Osteoblast (primary cell): ENCODE measurements at regions not wholly inside any gene's neighbourhood (a gene's known extent, or its start where the extent isn't known, plus 50 kb on each side); places are given as distances from the start of the nearest gene placed in this dataset.
A peak's percentile ranks its signal among the peaks of the same experiment; 100 is the strongest.
"Not testable (repeated sequence)": the region's sequence is repeated elsewhere in the genome, so short reads cannot be mapped to it uniquely, and the experiment has no call there.

Experiments used
- DNase-seq: peaks from one replicate; pipeline ENCODE4 v3.0.0; 2011; ENCODE audit warnings: low spot score, mixed read lengths; ENCODE audit not compliant: insufficient read length; ENCODE audit errors: missing footprints
- H2AFZ ChIP-seq: 2 replicates; pipeline ENCODE4 v1.6.0; 2011; ENCODE audit warnings: mild to moderate bottlenecking, low read length
- H3K27ac ChIP-seq: 2 replicates; pipeline ENCODE4 v1.5.1; 2011; ENCODE audit warnings: mild to moderate bottlenecking, low read depth, low read length, moderate library complexity
- H3K27me3 ChIP-seq: 2 replicates; pipeline ENCODE4 v1.6.0; 2012; ENCODE audit warnings: mild to moderate bottlenecking, control low read depth, inconsistent platforms, low read length, moderate library complexity; ENCODE audit not compliant: insufficient read depth
- H3K36me3 ChIP-seq: 2 replicates; pipeline ENCODE4 v1.5.1; 2011; ENCODE audit warnings: mild to moderate bottlenecking, low read length, control low read depth, moderate library complexity; ENCODE audit not compliant: insufficient read depth
- H3K4me1 ChIP-seq: 2 replicates; pipeline ENCODE4 v1.5.1; 2011; ENCODE audit warnings: mild to moderate bottlenecking, low read length, control low read depth, moderate library complexity; ENCODE audit not compliant: insufficient read depth
- H3K4me2 ChIP-seq: 2 replicates; pipeline ENCODE4 v1.6.0; 2011; ENCODE audit warnings: mild to moderate bottlenecking, low read length; ENCODE audit not compliant: insufficient read depth
- H3K4me3 ChIP-seq: fragments of 200-600 bp; sonication (generic); 3 replicates; pipeline ENCODE4 v1.5.1; 2012; ENCODE audit warnings: mild to moderate bottlenecking, low read length, inconsistent platforms; ENCODE audit not compliant: insufficient read depth
- H3K79me2 ChIP-seq: 2 replicates; pipeline ENCODE4 v1.6.0; 2012; ENCODE audit warnings: mild to moderate bottlenecking, low read length, control low read depth, inconsistent platforms; ENCODE audit not compliant: insufficient read depth
- H3K9me3 ChIP-seq: 2 replicates; pipeline ENCODE4 v1.5.1; 2011; ENCODE audit warnings: low read depth, low read length, control low read depth
- H4K20me1 ChIP-seq: 2 replicates; pipeline ENCODE4 v1.6.0; 2012; ENCODE audit warnings: mild to moderate bottlenecking, low read length, control low read depth; ENCODE audit not compliant: insufficient read depth
- CTCF ChIP-seq: IDR thresholded peaks from 2 replicates; pipeline ENCODE4 v1.5.1; 2011; ENCODE audit warnings: mild to moderate bottlenecking, low read depth, low read length, moderate library complexity; ENCODE audit errors: extremely low read depth

- no peak for TF ChIP-seq CTCF
- no peaks in the 10 kb centered on the region for H3K36me3 ChIP-seq
- no peak for DNase-seq
Measured at GRCh38 chr6:30813631-30814145, 69.3 kb upstream of the IER3 start.

DNA sequence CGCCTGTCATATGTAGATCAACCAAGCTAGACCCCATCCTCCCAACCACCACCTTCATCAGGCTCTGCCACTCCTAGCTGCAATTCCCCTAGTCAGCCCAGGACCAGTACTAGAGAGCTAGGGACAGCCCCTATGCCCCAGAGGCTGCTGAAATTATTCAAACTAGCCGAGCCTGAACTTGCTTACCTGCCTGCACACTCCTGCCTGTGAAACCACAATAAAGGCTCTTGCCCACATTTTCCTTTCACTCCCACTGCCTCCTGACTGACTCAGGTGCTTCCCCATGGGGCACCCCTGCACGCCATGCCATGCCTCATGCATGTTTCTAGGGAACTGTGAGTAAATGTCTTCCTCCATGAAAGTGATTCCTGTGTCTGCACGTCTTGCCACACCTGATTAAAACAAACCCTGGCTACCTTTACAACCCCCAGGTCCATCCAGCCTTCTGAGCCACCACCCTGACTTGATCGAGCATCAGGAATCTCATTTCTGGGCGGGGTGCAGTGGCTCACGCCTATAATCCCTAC is 66.5 kb upstream of the IER3 start:
- H3K4me3 ChIP-seq: no peak overlapping the region
- no peak for TF ChIP-seq CTCF
- no peak for DNase-seq
- H3K27me3 ChIP-seq: no peaks in the 10 kb centered on the region
- H2AFZ ChIP-seq: no peak overlapping the region
- no peaks in the 10 kb centered on the region for H4K20me1 ChIP-seq
- H3K4me2 ChIP-seq: no peak overlapping the region
- no peak overlapping the region for H3K27ac ChIP-seq
- H3K36me3 ChIP-seq: no peaks in the 10 kb centered on the region
- no peaks in the 10 kb centered on the region for H3K79me2 ChIP-seq
- H3K4me1 ChIP-seq: peaks cover 19% of the 10 kb centered on the region
- no peaks in the 10 kb centered on the region for H3K9me3 ChIP-seq

More at GRCh38 chr6:30813631-30814145, 69.3 kb upstream of the IER3 start:
- Histone ChIP-seq H3K27ac (peak overlapping the region; percentile 83), H3K4me3 (no peak overlapping the region), H4K20me1 (no peaks in the 10 kb centered on the region), H3K27me3 (no peaks in the 10 kb centered on the region), H3K4me1 (peaks cover 25% of the 10 kb centered on the region), H3K79me2 (no peaks in the 10 kb centered on the region), H3K4me2 (peak overlapping the region; percentile 37), H2AFZ (peak overlapping the region; percentile 7), H3K9me3 (no peaks in the 10 kb centered on the region)

GRCh38 chr6:30807566-30807965 is 63.2 kb upstream of the IER3 start:
- H3K4me3 ChIP-seq, H3K27me3 ChIP-seq, H3K9me3 ChIP-seq: not testable (repeated sequence)

DNA sequence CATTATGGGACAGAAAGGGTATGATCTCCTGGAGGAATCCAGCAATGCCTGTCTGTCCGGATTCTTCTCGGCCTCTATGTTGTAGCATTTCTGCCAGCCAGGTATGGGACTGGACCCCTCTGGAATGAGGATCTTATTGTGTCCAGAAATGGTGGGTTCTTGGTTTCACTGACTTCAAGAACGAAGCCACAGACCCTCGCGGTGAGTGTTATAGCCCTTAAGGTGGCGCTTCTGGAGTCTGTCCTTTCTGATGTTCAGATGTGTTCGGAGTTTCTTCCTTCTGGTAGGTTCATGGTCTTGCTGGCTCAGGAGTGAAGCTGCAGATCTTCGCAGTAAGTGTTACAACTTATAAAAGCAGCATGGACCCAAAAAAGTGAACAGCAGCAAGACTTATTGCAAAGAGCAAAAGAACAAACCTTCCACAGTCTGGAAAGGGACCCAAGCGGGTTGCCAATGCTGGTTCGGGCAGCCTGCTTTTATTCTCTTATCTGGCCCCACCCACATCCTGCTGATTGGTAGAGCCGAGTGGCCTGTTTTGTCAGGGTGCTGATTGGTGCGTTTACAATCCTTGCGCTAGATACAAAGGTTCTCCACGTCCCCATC is 62.3 kb upstream of the IER3 start:
- Histone ChIP-seq H4K20me1 (no peaks in the 10 kb centered on the region), H3K4me2 (no peak overlapping the region), H3K79me2 (no peaks in the 10 kb centered on the region), H3K27me3 (no peaks in the 10 kb centered on the region), H3K4me3 (no peak overlapping the region), H2AFZ (no peak overlapping the region), H3K36me3 (no peaks in the 10 kb centered on the region), H3K9me3 (no peaks in the 10 kb centered on the region), H3K27ac (no peak overlapping the region), H3K4me1 (no peaks in the 10 kb centered on the region)
- DNase-seq: no peak
- no peak for TF ChIP-seq CTCF

More at GRCh38 chr6:30807566-30807965, 63.2 kb upstream of the IER3 start:
- H2AFZ ChIP-seq, H3K36me3 ChIP-seq, H3K4me2 ChIP-seq, H3K4me1 ChIP-seq, H3K79me2 ChIP-seq, H3K27ac ChIP-seq, DNase-seq, H4K20me1 ChIP-seq: not testable (repeated sequence)
